IgD-negative memory B cell (primary cell): ENCODE measurements at regions not wholly inside any gene's neighbourhood (a gene's known extent, or its start where the extent isn't known, plus 50 kb on each side); places are given as distances from the start of the nearest gene placed in this dataset.

Experiments used
- H3K27ac Mint-ChIP-seq, 3 donors: one replicate each; pipeline ENCODE4 v1.8.0; 2020 to 2022; ENCODE audit warnings: mild to moderate bottlenecking in 3 of 3, mixed read lengths in 3 of 3, moderate library complexity in 1 of 3
- H3K27me3 Mint-ChIP-seq: one replicate; pipeline ENCODE4 v1.8.0; 2021; ENCODE audit warnings: mixed read lengths
- H3K36me3 Mint-ChIP-seq: one replicate; pipeline ENCODE4 v1.8.0; 2020; ENCODE audit warnings: mild to moderate bottlenecking, mixed read lengths
- H3K4me1 Mint-ChIP-seq, 3 donors: one replicate each; pipeline ENCODE4 v1.8.0; 2020 to 2022; ENCODE audit warnings: mixed read lengths in 3 of 3, mild to moderate bottlenecking in 1 of 3
- H3K4me3 Mint-ChIP-seq, 4 donors: one replicate each; pipeline ENCODE4 v1.8.0; 2020 to 2022; ENCODE audit warnings: mild to moderate bottlenecking in 4 of 4, mixed read lengths in 4 of 4, moderate library complexity in 3 of 4
- H3K9me3 Mint-ChIP-seq, 3 donors: one replicate each; pipeline ENCODE4 v1.8.0; 2020 to 2021; ENCODE audit warnings: mixed read lengths in 3 of 3, mild to moderate bottlenecking in 1 of 3

- peak overlapping the region in 1 of 3 donors; percentile 24 for H3K27ac Mint-ChIP-seq
- H3K27me3 Mint-ChIP-seq: peaks cover 3% of the 10 kb centered on the region
- no peaks in the 10 kb centered on the region for H3K36me3 Mint-ChIP-seq
- H3K4me1 Mint-ChIP-seq: peaks cover 6 to 15% (median 9%) of the 10 kb centered on the region in 3 donors
- H3K4me3 Mint-ChIP-seq: no peak overlapping the region
- no peaks in the 10 kb centered on the region for H3K9me3 Mint-ChIP-seq
Observed at GRCh38 chr6:88371480-88371879, 205.3 kb upstream of the CNR1 start.

DNA sequence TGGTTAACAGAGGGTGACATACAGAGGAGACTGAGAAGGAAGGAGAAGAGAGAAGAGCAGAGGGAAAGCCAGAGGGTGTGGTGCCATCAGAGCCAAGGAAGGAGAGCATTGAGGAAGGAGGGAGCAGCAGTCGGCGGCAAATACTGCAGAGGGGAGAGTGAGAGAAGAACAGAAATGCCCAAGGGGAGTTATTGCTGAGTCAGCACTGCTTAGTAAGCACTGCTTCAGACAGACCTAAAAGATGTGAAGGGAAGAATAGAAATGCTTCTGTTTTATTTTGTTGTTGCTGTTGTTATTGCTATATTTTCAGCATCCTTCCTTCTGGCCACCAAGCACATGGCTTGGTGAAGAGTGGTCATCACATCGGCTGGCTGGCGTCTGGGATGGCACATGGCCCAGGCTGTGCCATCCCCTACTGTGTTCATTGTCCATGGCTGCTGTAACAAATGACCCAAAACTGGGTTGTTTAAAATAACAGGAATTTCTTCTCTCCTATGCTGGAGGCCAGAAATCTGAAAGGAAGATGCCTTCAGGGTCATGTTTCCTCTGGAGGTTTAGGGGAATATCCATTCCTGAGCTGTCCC, 204.1 kb upstream of the CNR1 start:
- no peaks in the 10 kb centered on the region for H3K36me3 Mint-ChIP-seq
- no peak overlapping the region for H3K27ac Mint-ChIP-seq
- peak overlapping the region in 1 of 4 donors; percentile 3 for H3K4me3 Mint-ChIP-seq
- peaks cover under 1% of the 10 kb centered on the region for H3K27me3 Mint-ChIP-seq
- H3K4me1 Mint-ChIP-seq: peaks cover 6 to 15% (median 11%) of the 10 kb centered on the region in 3 donors
- H3K9me3 Mint-ChIP-seq: no peaks in the 10 kb centered on the region

GRCh38 chr6:88369262-88369661, 203.1 kb upstream of the CNR1 start:
- peaks cover 6 to 15% (median 11%) of the 10 kb centered on the region in 3 donors for H3K4me1 Mint-ChIP-seq
- H3K36me3 Mint-ChIP-seq: no peaks in the 10 kb centered on the region
- H3K27me3 Mint-ChIP-seq: no peaks in the 10 kb centered on the region
- H3K27ac Mint-ChIP-seq: no peak overlapping the region
- H3K9me3 Mint-ChIP-seq: no peaks in the 10 kb centered on the region
- H3K4me3 Mint-ChIP-seq: no peak overlapping the region

- H3K27ac Mint-ChIP-seq: no peak overlapping the region
- peaks cover 6 to 13% (median 11%) of the 10 kb centered on the region in 3 donors for H3K4me1 Mint-ChIP-seq
- H3K36me3 Mint-ChIP-seq: no peaks in the 10 kb centered on the region
- H3K9me3 Mint-ChIP-seq: no peaks in the 10 kb centered on the region
- H3K27me3 Mint-ChIP-seq: no peaks in the 10 kb centered on the region
- H3K4me3 Mint-ChIP-seq: no peak overlapping the region
Observed at GRCh38 chr6:88368071-88368787, 202.1 kb upstream of the CNR1 start.

GRCh38 chr6:88367248-88367647, 201.1 kb upstream of the CNR1 start:
- Mint-ChIP-seq H3K27ac (no peak overlapping the region), H3K4me3 (no peak overlapping the region), H3K36me3 (no peaks in the 10 kb centered on the region), H3K4me1 (peaks cover 6 to 13% (median 13%) of the 10 kb centered on the region in 3 donors), H3K9me3 (no peaks in the 10 kb centered on the region), H3K27me3 (no peaks in the 10 kb centered on the region)

DNA sequence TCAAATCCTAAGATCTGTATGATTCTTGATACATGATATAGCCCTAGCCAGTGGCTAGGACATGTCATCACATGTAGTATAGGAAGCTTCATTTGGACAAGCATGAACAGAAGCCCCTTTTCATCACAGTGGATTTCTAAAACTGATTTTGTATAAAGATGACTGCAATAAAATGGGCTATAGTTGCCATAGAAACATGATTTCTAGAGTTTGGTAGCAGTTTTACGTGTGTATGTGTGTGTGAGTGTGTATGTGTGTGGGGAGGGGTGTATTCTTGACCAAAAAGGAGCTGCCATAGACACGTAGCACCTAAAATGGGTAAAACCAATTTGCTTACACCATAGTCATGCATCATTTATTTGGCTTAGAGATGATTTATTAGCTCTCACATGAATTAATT, 200.5 kb upstream of the CNR1 start:
- H3K9me3 Mint-ChIP-seq: no peaks in the 10 kb centered on the region
- H3K4me3 Mint-ChIP-seq: peak overlapping the region in 1 of 4 donors; percentile 63

DNA sequence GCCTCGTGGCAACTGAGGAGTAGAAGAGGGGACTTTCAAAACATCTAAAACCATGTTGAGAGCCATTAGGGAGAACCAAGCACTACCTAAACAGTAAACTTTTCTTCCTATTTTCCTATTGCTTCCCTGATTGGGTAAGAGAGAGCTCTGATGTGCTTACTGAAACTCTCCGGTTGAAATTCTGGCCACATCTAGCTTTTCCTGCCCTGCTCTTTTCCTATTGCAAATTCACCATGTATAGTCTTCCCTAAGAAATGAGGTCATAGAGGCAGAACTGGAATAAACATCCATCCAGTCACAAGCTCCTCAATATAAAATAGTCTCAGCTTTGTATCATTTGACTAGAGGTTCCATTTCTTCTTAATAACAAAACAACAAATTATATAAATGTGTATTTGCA, 199.5 kb upstream of the CNR1 start:
- Mint-ChIP-seq H3K27me3 (no peaks in the 10 kb centered on the region), H3K4me3 (no peak overlapping the region), H3K4me1 (peaks cover 6 to 14% (median 13%) of the 10 kb centered on the region in 3 donors), H3K36me3 (no peaks in the 10 kb centered on the region), H3K9me3 (no peaks in the 10 kb centered on the region), H3K27ac (no peak overlapping the region)

More for the DNA sequence above, 200.5 kb upstream of the CNR1 start:
- H3K27ac Mint-ChIP-seq: no peak overlapping the region
- no peaks in the 10 kb centered on the region for H3K36me3 Mint-ChIP-seq
- peaks cover 6 to 14% (median 13%) of the 10 kb centered on the region in 3 donors for H3K4me1 Mint-ChIP-seq
- no peaks in the 10 kb centered on the region for H3K27me3 Mint-ChIP-seq

GRCh38 chr6:88365230-88365629, 199.1 kb upstream of the CNR1 start:
- H3K4me3 Mint-ChIP-seq: no peak overlapping the region
- no peaks in the 10 kb centered on the region for H3K36me3 Mint-ChIP-seq
- peaks cover 6 to 14% (median 13%) of the 10 kb centered on the region in 3 donors for H3K4me1 Mint-ChIP-seq
- H3K27me3 Mint-ChIP-seq: peaks cover 1% of the 10 kb centered on the region
- H3K9me3 Mint-ChIP-seq: no peaks in the 10 kb centered on the region
- H3K27ac Mint-ChIP-seq: no peak overlapping the region

GRCh38 chr6:88361754-88362153, 195.6 kb upstream of the CNR1 start:
- peaks cover 1% of the 10 kb centered on the region for H3K27me3 Mint-ChIP-seq
- H3K36me3 Mint-ChIP-seq: no peaks in the 10 kb centered on the region
- H3K4me1 Mint-ChIP-seq: peaks cover 0 to 9% (median 6%) of the 10 kb centered on the region in 3 donors
- H3K27ac Mint-ChIP-seq: no peak overlapping the region
- H3K4me3 Mint-ChIP-seq: no peak overlapping the region
- no peaks in the 10 kb centered on the region for H3K9me3 Mint-ChIP-seq

DNA sequence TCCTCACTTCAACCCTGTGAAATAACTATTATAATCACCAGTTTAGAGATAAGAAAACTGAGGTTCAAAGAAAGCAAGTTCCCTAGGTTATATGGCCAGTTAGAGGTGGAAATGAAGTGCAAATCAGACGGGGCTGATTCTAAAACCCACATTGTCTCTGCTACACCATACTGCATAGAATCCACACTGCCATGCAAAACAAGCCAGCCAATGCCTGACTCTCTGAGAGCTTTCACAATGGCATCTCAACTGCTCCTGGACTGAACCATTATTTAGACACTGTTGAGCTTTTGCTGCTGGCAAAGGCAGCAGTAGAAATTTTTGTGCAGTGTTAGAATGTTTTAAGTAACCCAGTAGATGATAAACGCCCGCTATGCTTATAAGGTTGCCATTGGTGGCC, 195.2 kb upstream of the CNR1 start:
- H3K27me3 Mint-ChIP-seq: peaks cover 1% of the 10 kb centered on the region
- no peaks in the 10 kb centered on the region for H3K9me3 Mint-ChIP-seq
- H3K36me3 Mint-ChIP-seq: no peaks in the 10 kb centered on the region
- peaks cover 0 to 6% (median 4%) of the 10 kb centered on the region in 3 donors for H3K4me1 Mint-ChIP-seq
- H3K27ac Mint-ChIP-seq: no peak overlapping the region
- H3K4me3 Mint-ChIP-seq: no peak overlapping the region

GRCh38 chr6:88360203-88360797, 194.2 kb upstream of the CNR1 start:
- Mint-ChIP-seq H3K27ac (no peak overlapping the region), H3K27me3 (peaks cover 1% of the 10 kb centered on the region), H3K9me3 (peaks cover 0 to 3% (median 0%) of the 10 kb centered on the region in 3 donors), H3K4me1 (peaks cover 0 to 6% (median 3%) of the 10 kb centered on the region in 3 donors), H3K36me3 (no peaks in the 10 kb centered on the region), H3K4me3 (no peak overlapping the region)

DNA sequence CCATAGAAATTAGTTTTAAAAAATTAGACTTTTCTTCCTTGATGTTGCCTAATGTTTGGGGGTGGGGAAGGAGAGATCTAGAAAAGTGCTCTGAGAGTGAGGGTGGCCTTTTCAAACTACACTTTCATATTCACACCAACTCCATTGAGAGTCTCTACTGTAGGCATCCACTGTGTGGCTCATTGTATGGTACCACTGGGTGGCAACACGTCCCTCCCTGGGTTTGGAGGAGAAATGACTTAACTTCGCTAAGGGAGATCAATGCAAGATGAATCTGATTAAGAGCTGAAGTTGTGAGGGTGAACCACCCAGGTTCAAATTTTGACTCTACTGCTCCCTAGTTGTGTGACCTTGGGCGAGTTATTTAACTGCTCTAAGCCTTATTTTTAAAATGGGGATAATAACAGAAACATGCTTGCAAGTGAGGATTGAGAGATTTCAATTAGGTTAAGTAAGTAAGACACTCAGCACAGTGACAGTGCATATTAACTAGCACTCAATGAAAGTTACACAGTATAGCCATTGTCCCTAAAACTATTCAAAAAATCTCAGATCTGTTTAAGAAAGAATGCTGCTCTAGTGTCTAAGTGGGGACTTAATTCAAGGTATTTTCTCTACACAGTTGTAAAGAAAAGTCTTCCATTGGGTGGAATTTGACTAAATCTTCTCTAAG, 193.5 kb upstream of the CNR1 start:
- Mint-ChIP-seq H3K36me3 (no peaks in the 10 kb centered on the region), H3K27ac (no peak overlapping the region), H3K27me3 (peaks cover 1% of the 10 kb centered on the region), H3K4me1 (peaks cover 0 to 6% (median 3%) of the 10 kb centered on the region in 3 donors), H3K9me3 (peaks cover 0 to 8% (median 0%) of the 10 kb centered on the region in 3 donors), H3K4me3 (no peak overlapping the region)

GRCh38 chr6:88358846-88359245, 192.7 kb upstream of the CNR1 start:
- Mint-ChIP-seq H3K9me3 (peaks cover 0 to 8% (median 0%) of the 10 kb centered on the region in 3 donors), H3K36me3 (peaks cover 3% of the 10 kb centered on the region)

GRCh38 chr6:88349511-88349910, 183.4 kb upstream of the CNR1 start:
- Mint-ChIP-seq H3K27ac (no peak overlapping the region), H3K36me3 (peaks cover 3% of the 10 kb centered on the region), H3K4me1 (no peaks in the 10 kb centered on the region)

More at GRCh38 chr6:88358846-88359245, 192.7 kb upstream of the CNR1 start:
- peaks cover 0 to 6% (median 3%) of the 10 kb centered on the region in 3 donors for H3K4me1 Mint-ChIP-seq
- no peak overlapping the region for H3K4me3 Mint-ChIP-seq
- H3K27me3 Mint-ChIP-seq: peaks cover 1% of the 10 kb centered on the region
- H3K27ac Mint-ChIP-seq: no peak overlapping the region

DNA sequence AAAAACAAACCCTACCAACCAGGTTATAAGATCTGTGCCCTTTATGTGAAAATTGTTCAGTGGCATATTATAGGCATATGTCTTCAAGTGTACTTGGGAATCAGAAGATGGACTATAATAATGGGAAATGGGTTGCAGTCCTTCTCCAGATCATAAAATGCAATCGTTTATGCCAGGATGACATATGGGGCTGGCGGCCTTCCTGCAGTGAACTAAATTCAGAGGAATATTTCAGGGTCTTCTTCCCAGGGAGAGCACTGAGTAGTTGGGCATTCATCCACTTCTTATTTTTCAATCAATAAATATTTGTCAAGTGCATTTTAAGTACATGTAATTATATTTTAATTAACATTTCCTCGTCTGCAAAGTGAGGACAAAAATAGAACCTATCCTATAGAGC, 176.2 kb upstream of the CNR1 start:
- Mint-ChIP-seq H3K27me3 (no peaks in the 10 kb centered on the region), H3K36me3 (no peaks in the 10 kb centered on the region), H3K27ac (no peak overlapping the region), H3K9me3 (peaks cover 0 to 1% (median 0%) of the 10 kb centered on the region in 3 donors), H3K4me1 (peaks cover 0 to 1% (median 0%) of the 10 kb centered on the region in 3 donors), H3K4me3 (no peak overlapping the region)

More at GRCh38 chr6:88349511-88349910, 183.4 kb upstream of the CNR1 start:
- peaks cover 0 to 3% (median 0%) of the 10 kb centered on the region in 3 donors for H3K9me3 Mint-ChIP-seq
- H3K27me3 Mint-ChIP-seq: peaks cover 4% of the 10 kb centered on the region
- H3K4me3 Mint-ChIP-seq: no peak overlapping the region
